H9 (cell line): ENCODE measurements at regions not wholly inside any gene's neighbourhood (a gene's known extent, or its start where the extent isn't known, plus 50 kb on each side); places are given as distances from the start of the nearest gene placed in this dataset.

Experiments
- DNase-seq: peaks from one replicate; pipeline ENCODE4 v3.0.0-alpha.2; 2017
- H2AFZ ChIP-seq: one replicate; pipeline ENCODE4 v1.6.1; 2013; ENCODE audit warnings: mild to moderate bottlenecking, low read length, control low read depth, moderate library complexity
- H2AK5ac ChIP-seq: 2 replicates; pipeline ENCODE4 v1.6.1; 2013; ENCODE audit warnings: low read length, control low read depth, mixed read lengths; ENCODE audit not compliant: insufficient read length
- H2BK120ac ChIP-seq: one replicate; pipeline ENCODE4 v1.6.1; 2013; ENCODE audit warnings: low read depth, mild to moderate bottlenecking, low read length, control low read depth, inconsistent platforms; ENCODE audit not compliant: poor library complexity, severe bottlenecking
- H2BK12ac ChIP-seq: 2 replicates; pipeline ENCODE4 v1.6.1; 2013; ENCODE audit warnings: low read length, control low read depth, mixed read lengths, low read depth; ENCODE audit not compliant: insufficient read length
- H2BK15ac ChIP-seq: 2 replicates; pipeline ENCODE4 v1.6.1; 2013; ENCODE audit warnings: low read depth, low read length, control low read depth
- H2BK20ac ChIP-seq: one replicate; pipeline ENCODE4 v1.6.1; 2013; ENCODE audit warnings: low read depth, mild to moderate bottlenecking, low read length, control low read depth, inconsistent platforms; ENCODE audit not compliant: poor library complexity, severe bottlenecking
- H2BK5ac ChIP-seq: 2 replicates; pipeline ENCODE4 v1.6.1; 2013; ENCODE audit warnings: low read length, control low read depth, mixed read lengths; ENCODE audit not compliant: insufficient read length
- H3K14ac ChIP-seq: 2 replicates; pipeline ENCODE4 v1.6.1; 2013; ENCODE audit warnings: low read length, control low read depth; ENCODE audit not compliant: insufficient read depth
- H3K18ac ChIP-seq: 2 replicates; pipeline ENCODE4 v1.6.1; 2013; ENCODE audit warnings: low read depth, mild to moderate bottlenecking, mixed read lengths, low read length, control low read depth; ENCODE audit not compliant: insufficient read length
- H3K23ac ChIP-seq: 2 replicates; pipeline ENCODE4 v1.6.1; 2013; ENCODE audit warnings: low read length, control low read depth, mixed read lengths, low read depth; ENCODE audit not compliant: insufficient read length
- H3K23me2 ChIP-seq: 2 replicates; pipeline ENCODE4 v1.6.1; 2013; ENCODE audit warnings: low read depth, mild to moderate bottlenecking, mixed read lengths, low read length, control low read depth; ENCODE audit not compliant: insufficient read length, poor library complexity, severe bottlenecking
- H3K27ac ChIP-seq: 2 replicates; pipeline ENCODE4 v1.5.1; 2013; ENCODE audit warnings: low read length, control low read depth, mixed read lengths, low read depth; ENCODE audit not compliant: insufficient read length
- H3K27me3 ChIP-seq: 2 replicates; pipeline ENCODE4 v1.6.1; 2013; ENCODE audit warnings: low read length, control low read depth, inconsistent platforms; ENCODE audit not compliant: insufficient read depth
- H3K4ac ChIP-seq: 2 replicates; pipeline ENCODE4 v1.6.1; 2013; ENCODE audit warnings: low read depth, mild to moderate bottlenecking, control low read depth, inconsistent platforms, low read length, moderate library complexity
- H3K4me1 ChIP-seq: 2 replicates; pipeline ENCODE4 v1.6.1; 2013; ENCODE audit warnings: low read length, control low read depth, inconsistent platforms; ENCODE audit not compliant: insufficient read depth
- H3K4me2 ChIP-seq: 2 replicates; pipeline ENCODE4 v1.6.1; 2013; ENCODE audit warnings: low read length, control low read depth, mixed read lengths; ENCODE audit not compliant: insufficient read length, insufficient read depth
- H3K56ac ChIP-seq: 2 replicates; pipeline ENCODE4 v1.6.1; 2013; ENCODE audit warnings: low read depth, mild to moderate bottlenecking, mixed read lengths, low read length, control low read depth; ENCODE audit not compliant: insufficient read length
- H3K79me1 ChIP-seq: 2 replicates; pipeline ENCODE4 v1.6.1; 2013; ENCODE audit warnings: low read depth, mild to moderate bottlenecking, moderate library complexity, low read length, control low read depth, inconsistent platforms; ENCODE audit not compliant: insufficient read depth, poor library complexity, severe bottlenecking
- H3K79me2 ChIP-seq: 2 replicates; pipeline ENCODE4 v1.6.1; 2013; ENCODE audit warnings: low read length, control low read depth, inconsistent platforms; ENCODE audit not compliant: insufficient read depth
- H3K9ac ChIP-seq: 2 replicates; pipeline ENCODE4 v1.6.1; 2013; ENCODE audit warnings: low read length, control low read depth, mixed read lengths; ENCODE audit not compliant: insufficient read length; ENCODE audit errors: extremely low read depth
- H3K9me3 ChIP-seq: one replicate; pipeline ENCODE4 v1.6.1; 2013; ENCODE audit warnings: low read depth, low read length, inconsistent platforms; ENCODE audit not compliant: control insufficient read depth
- H3T11ph ChIP-seq: one replicate; pipeline ENCODE4 v1.6.1; 2013; ENCODE audit warnings: mild to moderate bottlenecking, low read length, control low read depth, inconsistent platforms
- H4K20me1 ChIP-seq: one replicate; pipeline ENCODE4 v1.6.1; 2013; ENCODE audit not compliant: control insufficient read depth, insufficient read length, insufficient read depth
- H4K5ac ChIP-seq: 2 replicates; pipeline ENCODE4 v1.6.1; 2013; ENCODE audit warnings: low read depth, mild to moderate bottlenecking, mixed read lengths, low read length, control low read depth; ENCODE audit not compliant: insufficient read length
- H4K8ac ChIP-seq: replicated peaks from 2 replicates; pipeline ENCODE4 v1.6.1; 2013; ENCODE audit warnings: low read length, control low read depth, mixed read lengths, low read depth; ENCODE audit not compliant: insufficient read length
- H4K91ac ChIP-seq: 2 replicates; pipeline ENCODE4 v1.6.1; 2013; ENCODE audit warnings: low read depth, mild to moderate bottlenecking, moderate library complexity, mixed read lengths, low read length, control low read depth; ENCODE audit not compliant: insufficient read length
- H3K27ac Mint-ChIP-seq, 3 experiments: 2 replicates in 2 of 3; 3 replicates in 1 of 3; pipeline ENCODE4 v1.8.0; 2020 to 2021; ENCODE audit warnings: mixed read lengths in 3 of 3, mild to moderate bottlenecking in 1 of 3, moderate library complexity in 1 of 3
- H3K27me3 Mint-ChIP-seq: 2 replicates; pipeline ENCODE4 v1.8.0; 2021; ENCODE audit warnings: low read depth, mild to moderate bottlenecking, moderate library complexity, mixed read lengths
- H3K36me3 Mint-ChIP-seq, 3 experiments: 2 replicates in 2 of 3; 3 replicates in 1 of 3; pipeline ENCODE4 v1.8.0; 2020 to 2021; ENCODE audit warnings: low read depth in 3 of 3, mixed read lengths in 3 of 3; ENCODE audit not compliant: insufficient read depth in 1 of 3
- H3K4me1 Mint-ChIP-seq, 2 experiments: 2 replicates each; pipeline ENCODE4 v1.8.0; 2020; ENCODE audit warnings: mixed read lengths in 2 of 2
- H3K4me3 Mint-ChIP-seq, 2 experiments: 2 replicates in 1 of 2; 3 replicates in 1 of 2; pipeline ENCODE4 v1.8.0; 2020 to 2021; ENCODE audit warnings: mild to moderate bottlenecking in 2 of 2, mixed read lengths in 2 of 2, moderate library complexity in 1 of 2
- H3K9me3 Mint-ChIP-seq, 2 experiments: 2 replicates in 1 of 2; 3 replicates in 1 of 2; pipeline ENCODE4 v1.8.0; 2020; ENCODE audit warnings: mild to moderate bottlenecking in 2 of 2, mixed read lengths in 2 of 2, moderate library complexity in 1 of 2
- CTCF ChIP-seq: fragments of 200-600 bp; sonication (generic); conservative IDR thresholded peaks from 3 replicates; pipeline ENCODE4 v1.8.0; 2021; ENCODE audit warnings: antibody characterized with exemption, mild to moderate bottlenecking
- WGBS: extraction: QIAGEN DNeasy Blood & Tissue Kit; methylation state at CpG from one replicate; pipeline ENCODE4 v1.1.7; 2013; ENCODE audit warnings: missing lambda C conversion rate, low lambda C conversion rate, mixed read lengths; ENCODE audit not compliant: insufficient read length; ENCODE audit errors: extremely low coverage; 5-methylcytosine and 5-hydroxymethylcytosine counted together

GRCh38 chr13:31437975-31438374, 238.2 kb downstream of the B3GLCT start:
- Histone ChIP-seq H2BK12ac (no peak overlapping the region), H3K4me2 (no peak overlapping the region), H3K56ac (no peak overlapping the region), H4K91ac (no peak overlapping the region), H3K79me2 (no peaks in the 10 kb centered on the region), H2BK120ac (no peak overlapping the region), H2BK20ac (no peak overlapping the region), H3K79me1 (no peaks in the 10 kb centered on the region), H2BK15ac (no peak overlapping the region), H3K27me3 (no peaks in the 10 kb centered on the region), H3K4me1 (no peaks in the 10 kb centered on the region; the same call in 1 of the 2 replicates), H3K9me3 (no peaks in the 10 kb centered on the region), H4K20me1 (no peaks in the 10 kb centered on the region), H2BK5ac (no peak overlapping the region), H3K9ac (no peak overlapping the region), H2AFZ (no peak overlapping the region), H3K27ac (no peak overlapping the region), H4K8ac (no peak overlapping the region), H2AK5ac (no peak overlapping the region), H3K18ac (no peak overlapping the region), H4K5ac (no peak overlapping the region), H3K23me2 (no peaks in the 10 kb centered on the region), H3K4ac (no peak overlapping the region), H3T11ph (no peak overlapping the region), H3K23ac (no peak overlapping the region), H3K14ac (no peak overlapping the region)
- Mint-ChIP-seq H3K27me3 (no peaks in the 10 kb centered on the region), H3K9me3 (no peaks in the 10 kb centered on the region; a peak in 1 of 5 replicates), H3K4me1 (peaks cover 7 to 11% of the 10 kb centered on the region in 2 experiments), H3K36me3 (no peaks in the 10 kb centered on the region), H3K4me3 (no peak overlapping the region), H3K27ac (no peak overlapping the region)
- WGBS, result no CpG with 5 or more reads among the region's 3 CpGs
- TF ChIP-seq CTCF, result no peak
- no peak for DNase-seq
